ENCODE measurements at regions not wholly inside any gene's neighbourhood (a gene's known extent, or its start where the extent isn't known, plus 50 kb on each side); places are given as distances from the start of the nearest gene placed in this dataset.

- ATAC-seq: no peak
- H3K36me3 ChIP-seq (ENCODE audit: control insufficient read depth, insufficient read depth, low read length): no peaks in the 10 kb centered on the region
- H3K79me2 ChIP-seq (ENCODE audit: control insufficient read depth, insufficient read depth, low read length): no peaks in the 10 kb centered on the region
- H3K4me3 ChIP-seq: no peak overlapping the region
- no peak for DNase-seq (ENCODE audit: extremely low read depth in 1 of 4, low spot score in 3 of 4)
- no TSS peak for BruUV-seq (replicated peaks)
- H3K4me2 ChIP-seq (ENCODE audit: insufficient read depth, low read length): no peak overlapping the region
- in situ Hi-C loops (cut with MboI) (no loop called here), intact Hi-C loops (cut with micrococcal nuclease) (no loop called here)
- 0% methylated on average over 13 of the region's 13 CpGs for WGBS (ENCODE audit: insufficient coverage, low coverage, missing lambda C conversion rate)
- H3K9ac ChIP-seq (ENCODE audit: insufficient read depth in 1 of 2, low read depth in 2 of 2, low read length in 2 of 2): no peak overlapping the region
- CTCF ChIA-PET (ENCODE audit: low intra/inter-chr PET ratio): no interaction called here
- no peaks in the 10 kb centered on the region for H3K4me1 ChIP-seq (replicated peaks in 1 of 2; ENCODE audit: control insufficient read depth in 2 of 2, insufficient read depth in 2 of 2, low read length in 2 of 2)
- no peak overlapping the region for H3K27ac ChIP-seq (ENCODE audit: extremely low read depth, low read depth, low read length)
- H3K9me3 ChIP-seq (replicated peaks; ENCODE audit: control insufficient read depth, insufficient read depth, low read depth, low read length): no peaks in the 10 kb centered on the region
- H2AFZ ChIP-seq (ENCODE audit: low read depth, low read length): no peak overlapping the region
- POLR2A ChIA-PET: interaction anchor here (0.6 to 0.7 kb wide), 2 partner anchors 22 to 560 kb away, joined by 3 to 4 read pairs; no protein-coding TSS in a partner anchor
- no peaks in the 10 kb centered on the region for H3K27me3 ChIP-seq (ENCODE audit: control insufficient read depth in 2 of 2, insufficient read depth in 2 of 2, low read length in 2 of 2)
- TF ChIP-seq PTRF (tag; IDR thresholded peaks at IDR 0.05): no peak
- TF ChIP-seq ZNF785 (CRISPR knock-in tag; IDR thresholded peaks at IDR 0.05): no peak
- no peak for TF ChIP-seq ZNF76 (CRISPR knock-in tag; IDR thresholded peaks at IDR 0.05; ENCODE audit: borderline replicate concordance)
- TF ChIP-seq ZNF511 (CRISPR knock-in tag; IDR thresholded peaks at IDR 0.05): no peak
- TF ChIP-seq CCAR2 (IDR thresholded peaks at IDR 0.05; ENCODE audit: low read depth, low read length): no peak
- TF ChIP-seq, protein P1, sequence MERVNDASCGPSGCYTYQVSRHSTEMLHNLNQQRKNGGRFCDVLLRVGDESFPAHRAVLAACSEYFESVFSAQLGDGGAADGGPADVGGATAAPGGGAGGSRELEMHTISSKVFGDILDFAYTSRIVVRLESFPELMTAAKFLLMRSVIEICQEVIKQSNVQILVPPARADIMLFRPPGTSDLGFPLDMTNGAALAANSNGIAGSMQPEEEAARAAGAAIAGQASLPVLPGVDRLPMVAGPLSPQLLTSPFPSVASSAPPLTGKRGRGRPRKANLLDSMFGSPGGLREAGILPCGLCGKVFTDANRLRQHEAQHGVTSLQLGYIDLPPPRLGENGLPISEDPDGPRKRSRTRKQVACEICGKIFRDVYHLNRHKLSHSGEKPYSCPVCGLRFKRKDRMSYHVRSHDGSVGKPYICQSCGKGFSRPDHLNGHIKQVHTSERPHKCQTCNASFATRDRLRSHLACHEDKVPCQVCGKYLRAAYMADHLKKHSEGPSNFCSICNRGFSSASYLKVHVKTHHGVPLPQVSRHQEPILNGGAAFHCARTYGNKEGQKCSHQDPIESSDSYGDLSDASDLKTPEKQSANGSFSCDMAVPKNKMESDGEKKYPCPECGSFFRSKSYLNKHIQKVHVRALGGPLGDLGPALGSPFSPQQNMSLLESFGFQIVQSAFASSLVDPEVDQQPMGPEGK (CRISPR knock-in tag; IDR thresholded peaks at IDR 0.05; ENCODE audit: borderline replicate concordance): no peak
- no peak for TF ChIP-seq ZNF277 (CRISPR knock-in tag; IDR thresholded peaks at IDR 0.05; ENCODE audit: borderline replicate concordance)
- TF ChIP-seq KAT8 (IDR thresholded peaks at IDR 0.05; ENCODE audit: low read depth): no peak
- TF ChIP-seq PHF20 (IDR thresholded peaks at IDR 0.05; ENCODE audit: partially characterized antibody): no peak
- no peak for TF ChIP-seq SNRNP70 (optimal IDR thresholded peaks at IDR 0.05; ENCODE audit: low read depth, low read length)
- TF ChIP-seq NFIX (CRISPR knock-in tag; IDR thresholded peaks at IDR 0.05; ENCODE audit: low read depth): no peak
- FAIRE-seq: no peak
- H3K9me1 ChIP-seq (ENCODE audit: control insufficient read depth, insufficient read depth, low read length): no peaks in the 10 kb centered on the region
- H4K20me1 ChIP-seq (replicated peaks; ENCODE audit: control insufficient read depth, insufficient read depth, low read length): no peaks in the 10 kb centered on the region
Measured at GRCh38 chr1:232378266-232379062, 251.5 kb downstream of the SIPA1L2 start.

Data from K562 (cell line).